IPS-18c (cell line): ENCODE measurements at regions not wholly inside any gene's neighbourhood (a gene's known extent, or its start where the extent isn't known, plus 50 kb on each side); places are given as distances from the start of the nearest gene placed in this dataset.
"Not testable (repeated sequence)": the region's sequence is repeated elsewhere in the genome, so short reads cannot be mapped to it uniquely, and the experiment has no call there.

Experiments
- H3K4me3 ChIP-seq: 2 replicates; pipeline ENCODE4 v1.7.0; 2013; ENCODE audit warnings: low read depth, mild to moderate bottlenecking, low read length, moderate library complexity; ENCODE audit not compliant: insufficient read depth
- H3K9me3 ChIP-seq: one replicate; pipeline ENCODE4 v1.6.1; 2013; ENCODE audit warnings: mild to moderate bottlenecking, low read length, moderate library complexity; ENCODE audit not compliant: control insufficient read depth, insufficient read depth

DNA sequence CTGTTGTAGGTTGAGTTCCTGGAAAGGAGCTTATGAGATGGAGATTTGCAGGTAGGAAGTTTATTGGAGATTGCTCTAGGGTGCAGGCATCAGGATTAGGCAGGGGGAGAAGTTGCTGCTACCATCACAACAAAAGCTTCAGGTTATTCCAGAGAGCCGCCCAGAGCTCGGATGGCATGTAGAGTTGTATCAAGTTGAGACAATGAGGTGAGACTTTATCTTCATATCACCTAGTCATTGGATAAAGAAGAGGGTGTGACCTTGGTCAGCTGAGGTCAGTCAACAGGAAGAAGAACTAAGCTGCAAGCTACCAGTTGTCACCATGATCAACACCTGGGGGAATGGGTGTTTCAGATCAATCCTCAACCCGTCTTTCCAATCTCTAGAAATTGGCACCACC lies 342.0 kb downstream of the RFC3 start:
- Histone ChIP-seq H3K4me3 (no peak overlapping the region), H3K9me3 (no peaks in the 10 kb centered on the region)

DNA sequence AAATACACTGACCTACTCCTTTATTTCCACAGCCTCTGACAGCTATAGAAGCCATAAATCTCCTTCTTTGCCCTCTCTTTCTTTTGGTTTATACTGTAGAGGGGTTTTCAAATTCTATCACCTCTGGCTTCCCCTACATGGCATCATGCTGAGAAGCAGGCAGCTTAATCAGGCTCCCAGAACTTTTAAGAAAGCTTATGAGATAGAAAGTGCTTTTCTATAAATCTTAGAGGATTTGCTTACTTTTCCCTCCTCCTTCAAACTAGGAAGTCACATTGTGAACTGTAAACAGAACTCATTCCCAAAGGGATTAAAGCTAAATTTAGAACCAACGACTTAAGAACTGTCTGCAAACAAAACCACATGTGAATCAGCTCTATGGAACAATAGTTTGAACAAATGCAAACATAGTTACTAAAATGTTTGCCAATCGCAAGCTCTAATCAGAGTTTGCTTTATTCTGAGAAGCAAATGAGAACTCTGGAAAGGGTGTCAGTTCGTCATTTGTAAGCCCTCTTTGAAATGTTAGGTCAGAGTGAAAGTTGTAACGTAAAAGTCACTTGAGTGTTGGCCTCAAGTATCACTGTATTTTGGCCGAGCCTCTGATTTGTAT lies 344.1 kb downstream of the RFC3 start:
- Histone ChIP-seq H3K4me3 (no peak overlapping the region), H3K9me3 (no peaks in the 10 kb centered on the region)

DNA sequence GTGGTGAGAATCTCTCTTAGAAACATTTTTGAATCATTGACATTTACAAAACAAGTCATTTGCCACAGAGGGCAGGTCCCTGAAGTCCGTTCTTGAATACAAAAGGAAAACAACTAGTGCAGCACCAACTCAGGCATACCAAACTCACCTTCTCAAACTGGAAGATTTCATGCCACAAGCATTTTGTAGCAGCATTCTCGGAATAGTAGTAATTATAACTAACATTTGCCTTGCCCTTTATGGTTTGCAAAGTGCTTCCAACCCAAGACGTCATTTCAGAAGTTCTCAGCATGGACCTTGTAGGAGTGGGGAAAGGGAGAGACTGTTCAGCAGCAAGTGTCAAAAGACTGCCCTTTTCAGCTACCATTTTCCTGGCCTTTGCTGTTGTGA lies 344.6 kb downstream of the RFC3 start:
- no peaks in the 10 kb centered on the region for H3K9me3 ChIP-seq
- H3K4me3 ChIP-seq = no peak overlapping the region

DNA sequence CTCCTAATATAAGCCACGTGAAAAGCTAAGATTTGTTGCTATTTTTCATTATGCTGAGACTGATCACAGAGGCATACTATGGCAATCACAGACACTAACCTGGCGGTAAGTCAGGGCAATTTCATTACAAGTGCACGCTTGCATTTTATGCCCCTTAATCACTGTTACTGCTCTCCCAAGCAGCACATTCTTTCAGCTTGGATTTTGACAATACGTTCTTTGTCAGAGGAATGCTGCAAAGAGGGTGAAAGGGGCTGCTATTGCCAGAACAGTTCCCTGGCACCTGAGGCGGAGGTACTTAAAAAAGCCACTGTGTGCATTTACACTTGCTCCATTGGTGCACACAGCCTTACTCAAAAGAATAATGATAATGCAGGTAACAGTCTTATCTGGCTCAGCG lies 346.6 kb downstream of the RFC3 start:
- H3K4me3 ChIP-seq = no peak overlapping the region
- H3K9me3 ChIP-seq = no peaks in the 10 kb centered on the region

DNA sequence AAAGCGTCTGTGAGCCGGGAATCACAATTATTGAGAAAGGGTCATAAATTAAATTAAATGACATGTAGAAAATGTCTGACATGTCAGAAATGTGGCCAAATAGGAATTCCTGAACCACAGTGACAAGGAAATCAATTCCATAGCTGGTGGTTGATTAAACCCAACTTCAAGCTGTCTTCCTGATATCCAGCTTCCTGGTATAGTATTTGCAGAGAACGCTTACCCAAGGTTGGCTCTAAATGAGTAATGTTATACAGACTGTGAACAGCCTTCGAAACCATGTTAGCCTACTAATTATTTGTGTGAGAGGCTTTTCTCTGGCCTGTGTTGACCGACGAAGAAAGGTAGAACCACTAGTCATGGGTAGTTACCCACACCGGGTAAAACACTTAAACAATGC lies 347.2 kb downstream of the RFC3 start:
- H3K9me3 ChIP-seq = no peaks in the 10 kb centered on the region

DNA sequence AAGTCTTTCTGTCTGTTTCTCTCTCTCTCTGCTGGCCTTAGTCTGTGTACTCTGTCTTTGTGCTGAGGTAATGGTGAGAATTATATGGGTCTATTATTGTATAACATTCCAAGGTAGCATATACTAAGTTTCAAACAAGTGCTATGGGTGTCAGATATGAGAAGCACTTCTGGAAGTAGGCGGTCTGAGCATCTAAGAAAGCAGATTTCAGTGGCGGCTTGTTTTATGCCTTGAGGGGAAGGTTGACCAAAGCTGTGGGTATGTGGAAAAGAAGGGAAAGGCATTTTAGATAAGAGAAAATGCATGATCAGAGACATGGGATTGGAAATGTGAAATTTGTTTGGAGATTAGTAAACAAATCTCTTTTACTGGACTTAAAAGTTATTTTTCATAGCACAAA lies 348.5 kb downstream of the RFC3 start:
- Histone ChIP-seq H3K9me3 (no peaks in the 10 kb centered on the region), H3K4me3 (no peak overlapping the region)

More for the DNA sequence above, 347.2 kb downstream of the RFC3 start:
- no peak overlapping the region for H3K4me3 ChIP-seq

DNA sequence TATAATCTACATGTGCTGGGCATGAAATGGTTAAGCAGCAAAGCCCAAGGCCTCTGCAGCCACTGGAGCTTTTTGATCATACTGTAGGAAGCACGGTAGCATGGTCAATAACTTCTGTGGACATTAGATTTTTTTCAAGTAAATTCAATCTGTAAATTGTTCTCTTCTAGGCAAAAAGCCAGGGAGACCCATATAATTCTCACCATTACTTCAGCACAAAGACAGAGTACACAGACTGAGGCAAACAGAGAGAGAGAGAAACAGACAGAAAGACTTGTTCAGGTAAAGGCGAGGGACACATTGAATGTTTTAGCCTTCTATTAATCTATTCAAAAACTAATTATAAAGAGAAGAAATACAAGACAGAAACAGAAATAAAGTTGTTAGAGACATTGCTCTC lies 349.4 kb downstream of the RFC3 start:
- Histone ChIP-seq H3K4me3 (no peak overlapping the region), H3K9me3 (no peaks in the 10 kb centered on the region)

DNA sequence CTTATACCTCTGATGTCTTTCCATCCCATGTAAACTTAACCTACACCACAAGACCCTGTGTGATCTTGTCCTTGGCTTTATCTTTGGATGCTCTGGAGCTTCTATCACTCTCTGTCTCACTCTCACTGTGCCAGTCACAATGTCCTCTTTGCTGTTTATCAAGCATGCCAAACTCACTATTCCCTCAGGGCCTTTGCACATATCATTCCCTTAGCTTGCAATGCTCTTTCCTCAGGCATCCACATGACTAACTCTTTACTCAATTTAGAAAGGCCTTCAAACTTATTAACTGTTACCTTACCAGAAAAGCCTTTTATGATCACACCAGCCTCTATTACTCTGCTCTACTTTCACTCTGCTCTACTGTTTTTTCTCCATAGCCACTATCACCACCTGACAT lies 354.1 kb downstream of the RFC3 start:
- no peaks in the 10 kb centered on the region for H3K9me3 ChIP-seq
- H3K4me3 ChIP-seq = no peak overlapping the region

DNA sequence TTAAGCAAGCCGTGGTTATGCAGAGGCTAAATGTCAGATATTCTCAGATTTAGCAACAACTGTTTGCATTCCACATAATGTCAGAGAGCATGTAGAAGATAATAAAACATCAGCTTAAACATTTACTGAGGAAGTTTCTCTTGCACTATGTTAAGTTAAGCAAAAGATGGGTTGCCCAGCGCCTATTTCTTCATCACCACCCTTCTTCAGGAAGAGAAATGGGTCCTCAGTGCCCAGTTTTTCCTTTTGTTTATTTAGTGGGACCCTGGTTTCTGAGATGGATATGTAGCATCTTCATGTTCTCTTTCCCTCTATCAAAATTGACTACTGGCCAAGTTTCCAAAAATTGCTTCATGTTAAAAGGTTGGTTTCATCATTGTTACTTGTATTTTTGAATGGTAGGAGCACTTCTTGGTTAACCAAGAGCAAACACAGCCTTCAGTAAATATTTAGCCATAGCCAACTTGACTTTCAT lies 356.8 kb downstream of the RFC3 start:
- no peak overlapping the region for H3K4me3 ChIP-seq
- no peaks in the 10 kb centered on the region for H3K9me3 ChIP-seq

DNA sequence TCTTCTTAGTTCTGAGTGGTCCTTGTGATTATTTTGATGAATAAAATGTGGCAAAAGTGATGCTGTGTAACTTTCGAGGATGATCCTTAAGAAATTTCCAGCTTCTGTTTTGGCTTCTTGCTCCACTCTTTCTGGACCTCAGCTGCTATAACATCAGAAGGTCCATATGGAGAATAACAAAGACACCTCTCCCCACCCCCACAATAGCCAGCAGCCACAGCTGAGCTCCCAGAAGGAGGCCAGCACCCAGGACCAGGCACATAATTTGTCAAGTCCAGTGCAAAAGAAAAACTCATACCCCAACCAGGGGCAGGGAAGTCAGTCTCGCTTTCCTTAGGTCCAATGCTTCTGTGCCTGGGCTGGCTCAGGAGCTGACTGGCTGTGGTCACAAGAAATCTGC lies 357.6 kb downstream of the RFC3 start:
- Histone ChIP-seq H3K9me3 (no peaks in the 10 kb centered on the region), H3K4me3 (no peak overlapping the region)

DNA sequence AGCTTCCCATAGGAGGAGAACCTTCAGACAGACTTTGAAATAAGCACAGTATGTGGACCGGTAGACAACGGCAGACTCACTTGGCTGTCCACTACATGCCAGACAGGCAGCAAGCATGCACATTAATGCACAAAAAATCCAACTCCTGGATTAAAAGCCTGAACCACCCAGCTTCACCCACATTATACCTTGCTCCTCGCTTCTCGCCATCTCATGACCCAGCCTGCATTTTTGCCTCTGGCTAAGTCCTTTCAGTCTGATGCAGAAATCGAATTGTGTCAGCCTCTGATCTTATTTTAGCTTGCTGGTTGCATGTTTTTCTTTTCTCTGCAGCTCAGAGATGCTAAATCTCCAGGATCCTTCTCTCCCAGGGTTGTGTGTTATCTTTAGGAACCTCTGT lies 358.7 kb downstream of the RFC3 start:
- H3K9me3 ChIP-seq = no peaks in the 10 kb centered on the region
- H3K4me3 ChIP-seq = no peak overlapping the region

DNA sequence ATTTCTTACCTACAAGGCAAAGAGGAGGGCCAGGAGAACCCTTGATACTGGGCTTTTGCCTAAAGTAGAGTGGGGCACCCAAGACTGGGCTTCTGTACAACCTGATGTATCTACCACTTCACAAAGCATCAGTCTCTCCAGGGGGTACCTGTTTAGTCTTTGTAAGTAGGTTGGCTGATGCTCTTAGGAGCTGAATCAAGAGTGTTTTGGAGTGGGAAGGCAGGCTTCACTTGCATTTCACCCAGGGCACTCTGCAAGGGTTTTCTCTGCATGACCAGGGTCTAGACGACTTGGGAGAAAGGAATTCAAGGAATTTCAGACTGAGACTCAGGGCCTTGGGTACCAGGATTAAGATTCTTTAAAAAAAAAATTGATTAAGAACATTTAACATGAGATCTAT lies 361.5 kb downstream of the RFC3 start:
- H3K4me3 ChIP-seq = no peak overlapping the region

DNA sequence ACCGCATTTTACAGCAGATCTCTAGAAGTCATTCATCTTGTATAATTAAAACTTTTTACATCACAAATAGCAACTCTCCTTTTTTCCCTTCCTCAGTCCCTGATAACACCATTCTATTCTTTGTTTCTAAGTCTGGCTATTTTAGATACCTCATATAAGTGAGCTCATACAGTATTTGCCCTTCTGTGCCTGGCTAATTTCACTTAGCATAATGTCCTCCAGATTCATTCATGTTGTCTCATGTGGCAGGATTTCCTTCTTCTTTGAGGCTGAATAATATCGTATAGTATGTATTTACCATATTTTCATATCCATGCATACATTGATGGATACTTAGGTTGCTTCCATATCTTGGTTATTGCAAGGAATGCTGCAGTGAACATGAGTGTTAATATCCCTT lies 362.0 kb downstream of the RFC3 start:
- no peak overlapping the region for H3K4me3 ChIP-seq
- H3K9me3 ChIP-seq = no peaks in the 10 kb centered on the region

More for the DNA sequence above, 361.5 kb downstream of the RFC3 start:
- H3K9me3 ChIP-seq = no peaks in the 10 kb centered on the region

DNA sequence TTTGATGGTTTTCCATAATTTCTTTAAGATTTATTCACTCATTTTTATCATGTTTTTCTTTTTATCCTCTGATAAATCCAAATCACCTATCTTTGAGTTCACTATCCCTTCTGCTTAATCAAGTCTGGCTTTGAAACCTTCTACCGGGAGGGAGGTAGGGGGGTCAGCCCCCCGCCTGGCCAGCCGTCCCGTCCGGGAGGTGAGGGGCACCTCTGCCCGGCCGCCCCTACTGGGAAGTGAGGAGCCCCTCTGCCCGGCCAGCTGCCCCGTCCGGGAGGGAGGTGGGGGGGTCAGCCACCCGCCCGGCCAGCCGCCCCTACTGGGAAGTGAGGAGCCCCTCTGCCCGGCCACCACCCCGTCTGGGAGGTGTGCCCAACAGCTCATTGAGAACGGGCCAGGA lies 363.3 kb downstream of the RFC3 start:
- H3K9me3 ChIP-seq, H3K4me3 ChIP-seq: not testable (repeated sequence)

DNA sequence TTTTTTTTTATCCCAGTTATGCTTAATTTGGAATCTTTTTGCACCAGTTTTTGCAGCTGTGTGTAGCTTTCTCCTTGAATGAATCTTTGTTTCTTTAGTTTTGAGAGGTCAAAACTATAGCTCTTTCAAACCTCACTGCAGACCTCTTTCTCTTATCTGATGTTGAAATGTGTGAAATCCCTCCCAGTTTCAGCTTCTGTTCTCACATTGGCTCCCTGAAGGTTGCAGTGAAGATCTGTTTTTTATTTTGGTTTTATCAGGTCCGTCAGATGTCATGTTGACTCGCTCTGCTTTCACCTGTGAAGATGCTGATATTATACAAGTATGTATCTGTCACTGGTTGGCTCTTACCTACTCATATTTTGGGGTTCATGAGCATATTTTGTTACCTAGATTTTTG lies 372.0 kb downstream of the RFC3 start:
- Histone ChIP-seq H3K4me3 (no peak overlapping the region), H3K9me3 (no peaks in the 10 kb centered on the region)

DNA sequence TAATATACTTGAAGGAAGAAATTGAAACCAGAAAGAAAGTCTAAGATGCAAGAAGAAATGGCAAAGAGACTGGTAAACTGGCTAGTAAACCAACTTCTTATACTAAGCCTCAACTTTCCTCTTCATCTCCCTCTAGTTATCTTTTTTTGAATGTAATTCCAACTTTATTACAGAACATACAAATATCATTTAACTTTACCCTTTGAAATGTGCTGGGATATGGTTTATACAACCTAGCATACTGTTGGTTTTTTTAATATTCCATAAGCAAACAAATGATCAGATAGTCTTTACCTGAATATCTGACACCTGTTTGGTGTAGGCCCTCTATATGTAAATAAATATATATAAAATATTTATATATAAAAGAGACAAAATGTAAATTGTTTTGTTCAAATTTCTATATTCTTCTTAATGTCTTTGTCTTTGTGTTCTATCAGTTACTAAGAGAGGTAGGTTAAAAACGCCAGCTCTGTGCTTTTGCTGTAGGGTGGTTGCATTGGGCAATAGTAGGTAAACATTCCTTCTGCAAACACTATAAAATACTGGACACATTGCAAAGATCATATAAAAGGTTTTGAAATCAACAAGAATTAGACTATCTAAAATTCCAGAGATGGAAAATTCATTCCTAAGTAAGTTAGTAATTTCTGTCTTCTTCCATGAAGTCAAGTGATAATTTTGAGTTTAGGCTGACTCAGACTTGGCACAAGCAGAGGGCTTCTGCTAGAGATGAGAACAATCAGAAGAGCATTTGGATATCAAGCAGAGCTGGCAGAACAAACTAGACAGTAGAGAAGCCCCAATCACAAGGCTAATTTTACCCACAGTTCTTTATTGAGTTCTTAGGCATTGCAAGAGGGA lies 383.3 kb downstream of the RFC3 start:
- H3K9me3 ChIP-seq = no peaks in the 10 kb centered on the region
- no peak overlapping the region for H3K4me3 ChIP-seq

DNA sequence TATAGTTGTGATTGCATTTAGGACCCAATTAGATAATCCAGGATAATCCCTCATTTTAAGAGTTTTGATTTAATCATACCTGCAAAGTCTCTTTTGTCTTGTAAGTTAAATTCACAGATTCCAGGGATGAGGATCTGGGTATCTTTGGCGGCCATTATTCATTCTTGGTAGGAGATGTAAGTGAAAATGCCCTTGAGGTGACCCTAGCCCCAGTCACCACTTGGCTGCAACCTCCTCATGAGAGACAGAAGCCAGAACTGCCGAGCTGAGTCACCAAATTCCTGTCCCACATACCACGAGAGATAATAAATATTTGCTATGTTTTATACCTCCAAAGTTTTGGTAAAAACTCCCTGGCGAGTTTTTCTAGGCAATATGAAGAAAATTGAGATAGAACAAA lies 389.4 kb downstream of the RFC3 start:
- H3K4me3 ChIP-seq = no peak overlapping the region
- H3K9me3 ChIP-seq = no peaks in the 10 kb centered on the region

DNA sequence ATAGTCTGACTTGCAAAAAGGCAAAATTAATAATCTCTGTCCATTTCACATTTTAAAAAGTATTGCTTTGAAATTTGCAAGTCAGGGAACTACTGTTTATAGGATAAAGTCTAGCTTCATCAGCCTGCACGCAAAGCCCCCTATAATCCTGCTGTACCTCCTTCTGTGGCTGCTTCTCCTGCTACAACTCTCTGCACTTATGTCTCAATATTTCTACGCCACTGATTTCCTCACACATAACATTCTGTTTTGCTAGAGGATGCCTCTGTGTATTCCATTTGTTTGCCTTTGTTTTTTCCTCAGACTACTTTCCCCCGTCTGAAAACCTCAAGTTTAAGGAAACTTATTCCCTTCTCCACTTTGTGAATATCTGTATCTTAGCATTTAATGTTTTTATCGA lies 389.9 kb downstream of the RFC3 start:
- no peaks in the 10 kb centered on the region for H3K9me3 ChIP-seq
- H3K4me3 ChIP-seq = no peak overlapping the region

DNA sequence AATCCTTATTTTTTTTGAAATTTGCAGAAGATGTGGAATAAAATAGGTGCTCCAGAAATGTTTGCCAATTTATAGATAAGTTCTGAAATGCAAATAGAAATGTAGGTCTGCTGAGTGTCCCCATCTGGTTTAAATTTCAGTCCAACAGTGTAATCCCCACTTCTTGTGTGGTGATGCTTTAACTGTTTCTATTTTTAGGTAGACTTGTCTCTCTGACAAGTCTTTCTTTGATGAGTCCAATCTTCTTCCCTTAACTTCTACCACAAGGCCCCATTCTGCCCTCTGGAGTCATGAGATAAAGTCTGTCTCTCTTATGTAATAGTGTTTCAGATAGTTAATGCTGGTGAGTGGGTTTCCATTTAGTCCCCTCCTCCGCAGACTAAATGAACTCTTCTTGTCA lies 390.4 kb downstream of the RFC3 start:
- H3K9me3 ChIP-seq = no peaks in the 10 kb centered on the region
- no peak overlapping the region for H3K4me3 ChIP-seq
